SK-N-SH (cell line): ENCODE measurements at regions not wholly inside any gene's neighbourhood (a gene's known extent, or its start where the extent isn't known, plus 50 kb on each side); places are given as distances from the start of the nearest gene placed in this dataset.

ENCODE experiments used
- CTCF ChIA-PET: fragments of 300-600, 350-600 bp; formaldehyde crosslinking; extraction: SDS; loops from one replicate; lab custom pipeline; 2021; lab: Yijun Ruan, JAX
- POLR2A ChIA-PET: fragments of 350-600 bp; sonication (Branson Sonifier 250); formaldehyde crosslinking; extraction: SDS; loops from one replicate; lab custom pipeline; 2020; ENCODE audit warnings: antibody characterized with exemption, inconsistent platforms; lab: Yijun Ruan, JAX
- DNase-seq: peaks from one replicate; pipeline ENCODE4 v3.0.0; 2012
- H2AFZ ChIP-seq: fragments of 200-600 bp; sonication (generic); 2 replicates; pipeline ENCODE4 v1.8.1; 2016; ENCODE audit warnings: antibody characterized with exemption, mild to moderate bottlenecking, low read depth
- H3F3A ChIP-seq: fragments of 200-600 bp; sonication (generic); replicated peaks from 2 replicates; pipeline ENCODE3; 2016; ENCODE audit warnings: antibody characterized with exemption, mild to moderate bottlenecking; ENCODE audit not compliant: insufficient read depth
- H3K27ac ChIP-seq, 2 experiments: fragments of 200-500 bp in 1 of 2; fragments of 200-600 bp in 1 of 2; sonication (Bioruptor generic) in 1 of 2; sonication (generic), shearing (Covaris generic) in 1 of 2; 2 replicates each; pipeline versions ENCODE4 v1.5.1 to v1.6.1; 2014 to 2016; ENCODE audit warnings: low read depth in 2 of 2, inconsistent platforms in 1 of 2, low read length in 1 of 2, mild to moderate bottlenecking in 1 of 2, mixed read lengths in 1 of 2
- H3K27me3 ChIP-seq: fragments of 200-600 bp; sonication (generic), shearing (Covaris generic); 2 replicates; pipeline ENCODE4 v1.6.1; 2016; ENCODE audit warnings: mixed run types; ENCODE audit not compliant: insufficient read depth
- H3K36me3 ChIP-seq, 2 experiments: fragments of 200-500 bp in 1 of 2; fragments of 200-600 bp in 1 of 2; sonication (Bioruptor generic) in 1 of 2; sonication (generic) in 1 of 2; replicated peaks in 1 of 2; 2 replicates each; pipeline versions ENCODE3 to v1.5.1; 2014 to 2016; ENCODE audit warnings: low read length in 1 of 2, mild to moderate bottlenecking in 1 of 2; ENCODE audit not compliant: insufficient read depth in 2 of 2, control insufficient read depth in 1 of 2
- H3K4me1 ChIP-seq, 2 experiments: fragments of 200-500 bp in 1 of 2; fragments of 200-600 bp in 1 of 2; sonication (Bioruptor generic) in 1 of 2; sonication (generic), shearing (Covaris generic) in 1 of 2; 2 replicates each; pipeline versions ENCODE4 v1.5.1 to v1.6.1; 2014 to 2016; ENCODE audit warnings: low read depth in 1 of 2, low read length in 1 of 2, mixed run types in 1 of 2; ENCODE audit not compliant: insufficient read depth in 2 of 2, control insufficient read depth in 1 of 2
- H3K4me2 ChIP-seq: fragments of 200-600 bp; sonication (generic), shearing (Covaris generic); 2 replicates; pipeline ENCODE4 v1.6.1; 2017; ENCODE audit warnings: mixed run types
- H3K4me3 ChIP-seq, 2 experiments: fragments of 200-500 bp in 1 of 2; fragments of 200-600 bp in 1 of 2; sonication (Bioruptor generic) in 1 of 2; sonication (generic), shearing (Covaris generic) in 1 of 2; 2 replicates each; pipeline versions ENCODE4 v1.5.1 to v1.8.1; 2014 to 2016; ENCODE audit warnings: low read depth in 2 of 2, inconsistent platforms in 1 of 2, low read length in 1 of 2, mild to moderate bottlenecking in 1 of 2, mixed read lengths in 1 of 2, moderate library complexity in 1 of 2
- H3K79me2 ChIP-seq: fragments of 200-600 bp; sonication (generic); 2 replicates; pipeline ENCODE4 v1.8.1; 2017; ENCODE audit warnings: mild to moderate bottlenecking; ENCODE audit not compliant: insufficient read depth
- H3K9ac ChIP-seq: fragments of 200-600 bp; sonication (generic); 2 replicates; pipeline ENCODE4 v1.6.1; 2017; ENCODE audit warnings: mixed run types
- H3K9me2 ChIP-seq: fragments of 200-600 bp; sonication (generic); 2 replicates; pipeline ENCODE4 v1.6.1; 2017; ENCODE audit warnings: mixed run types
- H3K9me3 ChIP-seq: fragments of 200-600 bp; sonication (generic); 2 replicates; pipeline ENCODE4 v1.6.1; 2017; ENCODE audit warnings: mixed run types, mild to moderate bottlenecking, moderate library complexity
- H4K20me1 ChIP-seq: fragments of 200-600 bp; sonication (generic); 2 replicates; pipeline ENCODE4 v1.6.1; 2017; ENCODE audit warnings: mild to moderate bottlenecking, mixed run types; ENCODE audit not compliant: insufficient read depth
- ELF1 ChIP-seq: IDR thresholded peaks from 2 replicates; pipeline ENCODE4 v1.4.0; 2012
- EP300 ChIP-seq, 2 experiments: IDR thresholded peaks; 2 replicates each; pipeline versions ENCODE4 v1.4.0 to v1.6.1; 2012; ENCODE audit warnings: borderline replicate concordance in 1 of 2, low read depth in 1 of 2, low read length in 1 of 2
- FOSL2 ChIP-seq: IDR thresholded peaks from 2 replicates; pipeline ENCODE4 v1.4.0; 2012; ENCODE audit warnings: low read depth, mild to moderate bottlenecking, moderate library complexity, borderline replicate concordance
- FOXJ3 ChIP-seq: sonication (generic); formaldehyde crosslinking; IDR thresholded peaks from 2 replicates; pipeline ENCODE4 v1.5.1; 2020; ENCODE audit warnings: mild to moderate bottlenecking, missing genetic modification reagents
- FOXM1 ChIP-seq: IDR thresholded peaks from 2 replicates; pipeline ENCODE4 v1.4.0; 2012; ENCODE audit warnings: low read depth, mild to moderate bottlenecking
- JUND ChIP-seq: IDR thresholded peaks from 2 replicates; pipeline ENCODE4 v1.4.0; 2012
- MEF2A ChIP-seq: IDR thresholded peaks from 2 replicates; pipeline ENCODE4 v1.4.0; 2012; ENCODE audit warnings: low read depth, borderline replicate concordance
- MXI1 ChIP-seq: IDR thresholded peaks from 2 replicates; pipeline ENCODE4 v1.6.1; 2012; ENCODE audit warnings: mild to moderate bottlenecking, low read depth, low read length, improper control_type of control experiment
- NFIC ChIP-seq: IDR thresholded peaks from 2 replicates; pipeline ENCODE4 v1.4.0; 2012; ENCODE audit warnings: borderline replicate concordance
- NRF1 ChIP-seq: IDR thresholded peaks from 2 replicates; pipeline ENCODE4 v1.6.1; 2012; ENCODE audit warnings: low read depth, mild to moderate bottlenecking, low read length
- RAD21 ChIP-seq: IDR thresholded peaks from 2 replicates; pipeline ENCODE4 v1.6.1; 2012; ENCODE audit warnings: mild to moderate bottlenecking, low read length
- RFX5 ChIP-seq: IDR thresholded peaks from 2 replicates; pipeline ENCODE4 v1.6.1; 2012; ENCODE audit warnings: mild to moderate bottlenecking, improper control_type of control experiment, low read length
- SMC3 ChIP-seq: IDR thresholded peaks from 2 replicates; pipeline ENCODE4 v1.6.1; 2012; ENCODE audit warnings: low read depth, low read length, improper control_type of control experiment
- TCF12 ChIP-seq: IDR thresholded peaks from 2 replicates; pipeline ENCODE4 v1.4.0; 2012
- TEAD4 ChIP-seq: IDR thresholded peaks from 2 replicates; pipeline ENCODE4 v1.4.0; 2012; ENCODE audit warnings: mild to moderate bottlenecking, borderline replicate concordance; ENCODE audit not compliant: insufficient read depth
- YY1 ChIP-seq: IDR thresholded peaks from 2 replicates; pipeline ENCODE4 v1.4.0; 2012; ENCODE audit warnings: low read depth, mild to moderate bottlenecking
- WGBS: methylation state at CpG from one replicate; pipeline ENCODE4 v1.1.6; 2017; ENCODE audit warnings: low lambda C conversion rate; 5-methylcytosine and 5-hydroxymethylcytosine counted together
- TF ChIP-seq, protein P1 (sequence below): IDR thresholded peaks from 2 replicates; pipeline ENCODE4 v1.4.0; 2012; ENCODE audit warnings: low read depth, borderline replicate concordance
- TF ChIP-seq, protein P2 (sequence below): IDR thresholded peaks from 2 replicates; pipeline ENCODE4; 2012
- TF ChIP-seq, protein P3 (sequence below): fragments of 150-350 bp; IDR thresholded peaks from 2 replicates; pipeline ENCODE4 v1.6.1; 2017; ENCODE audit warnings: antibody characterized with exemption, low read length, low read depth, borderline replicate concordance
- TF ChIP-seq, protein P4 (sequence below): IDR thresholded peaks from 2 replicates; pipeline ENCODE4 v1.4.0; 2012; ENCODE audit warnings: low read depth
- TF ChIP-seq, protein P5 (sequence below): IDR thresholded peaks from 2 replicates; pipeline ENCODE4 v1.4.0; 2012; ENCODE audit warnings: low read depth, borderline replicate concordance
- TF ChIP-seq, protein P6 (sequence below): fragments of 200-600 bp; sonication (generic); IDR thresholded peaks from 2 replicates; pipeline ENCODE4 v1.6.1; 2017; ENCODE audit warnings: antibody characterized with exemption, mild to moderate bottlenecking, moderate library complexity

DNA sequence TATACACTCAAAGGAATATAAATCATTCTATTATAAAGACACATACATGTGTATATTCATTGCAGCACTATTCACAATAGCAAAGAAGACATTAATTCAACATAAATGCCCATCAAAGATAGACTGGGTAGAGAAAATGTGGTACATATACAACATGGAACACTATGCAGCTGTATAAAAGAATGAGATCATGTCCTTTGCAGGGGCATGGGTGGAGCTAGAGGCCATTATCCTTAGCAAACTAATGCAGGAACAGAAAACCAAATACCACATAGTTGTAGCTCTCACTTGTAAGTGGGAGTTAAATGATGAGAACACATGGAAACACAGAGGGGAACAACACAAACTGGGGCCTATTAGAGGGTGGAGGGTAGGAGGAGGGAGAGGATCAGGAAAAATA is 121.0 kb upstream of the LOC128125822 start:
- Histone ChIP-seq H3K9me3 (no peaks in the 10 kb centered on the region), H3K9me2 (no peaks in the 10 kb centered on the region), H3K4me3 (no peak overlapping the region), H2AFZ (no peak overlapping the region), H4K20me1 (no peaks in the 10 kb centered on the region), H3K79me2 (no peaks in the 10 kb centered on the region), H3K36me3 (no peaks in the 10 kb centered on the region), H3K4me1 (no peaks in the 10 kb centered on the region), H3F3A (no peaks in the 10 kb centered on the region), H3K27me3 (no peaks in the 10 kb centered on the region), H3K4me2 (no peak overlapping the region), H3K27ac (no peak overlapping the region), H3K9ac (no peak overlapping the region)
- CTCF ChIA-PET, result interaction anchor here (1.0 kb wide), 1 partner anchor 313 kb away, joined by 5 read pairs; no protein-coding TSS in a partner anchor
- no peak for DNase-seq
- POLR2A ChIA-PET, result no interaction called here
- TF ChIP-seq FOXJ3 (CRISPR knock-in tag) (no peak), NRF1 (no peak), JUND (no peak), YY1 (no peak), SMC3 (no peak), RAD21 (no peak), MXI1 (no peak), RFX5 (no peak), FOXM1 (no peak), MEF2A (no peak), NFIC (no peak), FOSL2 (no peak), EP300 (IDR thresholded peaks at IDR 0.05; ENCODE audit: borderline replicate concordance in 1 of 2, low read depth in 1 of 2, low read length in 1 of 2) (no peak)
- TF ChIP-seq, protein P1, sequence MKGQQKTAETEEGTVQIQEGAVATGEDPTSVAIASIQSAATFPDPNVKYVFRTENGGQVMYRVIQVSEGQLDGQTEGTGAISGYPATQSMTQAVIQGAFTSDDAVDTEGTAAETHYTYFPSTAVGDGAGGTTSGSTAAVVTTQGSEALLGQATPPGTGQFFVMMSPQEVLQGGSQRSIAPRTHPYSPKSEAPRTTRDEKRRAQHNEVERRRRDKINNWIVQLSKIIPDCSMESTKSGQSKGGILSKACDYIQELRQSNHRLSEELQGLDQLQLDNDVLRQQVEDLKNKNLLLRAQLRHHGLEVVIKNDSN, result no peak
- TF ChIP-seq, protein P2, sequence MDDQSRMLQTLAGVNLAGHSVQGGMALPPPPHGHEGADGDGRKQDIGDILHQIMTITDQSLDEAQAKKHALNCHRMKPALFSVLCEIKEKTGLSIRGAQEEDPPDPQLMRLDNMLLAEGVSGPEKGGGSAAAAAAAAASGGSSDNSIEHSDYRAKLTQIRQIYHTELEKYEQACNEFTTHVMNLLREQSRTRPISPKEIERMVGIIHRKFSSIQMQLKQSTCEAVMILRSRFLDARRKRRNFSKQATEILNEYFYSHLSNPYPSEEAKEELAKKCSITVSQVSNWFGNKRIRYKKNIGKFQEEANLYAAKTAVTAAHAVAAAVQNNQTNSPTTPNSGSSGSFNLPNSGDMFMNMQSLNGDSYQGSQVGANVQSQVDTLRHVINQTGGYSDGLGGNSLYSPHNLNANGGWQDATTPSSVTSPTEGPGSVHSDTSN, result no peak
- TF ChIP-seq, protein P3, sequence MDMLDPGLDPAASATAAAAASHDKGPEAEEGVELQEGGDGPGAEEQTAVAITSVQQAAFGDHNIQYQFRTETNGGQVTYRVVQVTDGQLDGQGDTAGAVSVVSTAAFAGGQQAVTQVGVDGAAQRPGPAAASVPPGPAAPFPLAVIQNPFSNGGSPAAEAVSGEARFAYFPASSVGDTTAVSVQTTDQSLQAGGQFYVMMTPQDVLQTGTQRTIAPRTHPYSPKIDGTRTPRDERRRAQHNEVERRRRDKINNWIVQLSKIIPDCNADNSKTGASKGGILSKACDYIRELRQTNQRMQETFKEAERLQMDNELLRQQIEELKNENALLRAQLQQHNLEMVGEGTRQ, result no peak
- TF ChIP-seq, protein P4, sequence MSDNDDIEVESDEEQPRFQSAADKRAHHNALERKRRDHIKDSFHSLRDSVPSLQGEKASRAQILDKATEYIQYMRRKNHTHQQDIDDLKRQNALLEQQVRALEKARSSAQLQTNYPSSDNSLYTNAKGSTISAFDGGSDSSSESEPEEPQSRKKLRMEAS, result no peak

DNA sequence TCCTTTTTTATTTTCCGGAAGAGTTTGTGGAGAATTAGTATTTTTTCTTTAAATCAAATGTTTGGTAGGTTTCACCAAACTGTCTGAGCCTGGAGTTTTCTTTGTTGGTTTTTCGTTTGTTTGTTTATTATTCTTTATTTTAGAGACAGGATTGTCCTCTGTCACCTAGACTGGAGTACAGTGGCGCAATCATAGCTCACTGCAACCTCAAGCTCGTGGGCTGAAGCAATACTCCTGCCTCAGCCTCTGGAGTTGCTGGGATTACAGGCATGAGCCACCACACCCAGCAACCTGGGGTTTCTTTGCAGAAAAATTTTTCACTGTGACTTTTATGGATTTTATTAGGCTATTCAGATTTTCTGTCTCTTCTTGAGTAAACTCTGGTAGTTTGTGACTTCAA is 120.2 kb upstream of the LOC128125822 start:
- H3K9me3 ChIP-seq, result no peaks in the 10 kb centered on the region
- H3K79me2 ChIP-seq, result no peaks in the 10 kb centered on the region
- no peak overlapping the region for H3K27ac ChIP-seq
- no peaks in the 10 kb centered on the region for H3K4me1 ChIP-seq
- no peak for DNase-seq
- H3K27me3 ChIP-seq, result no peaks in the 10 kb centered on the region
- CTCF ChIA-PET, result interaction anchor here (0.6 kb wide), 1 partner anchor 704 kb away, joined by 3 read pairs; no protein-coding TSS in a partner anchor
- 27% methylated on average over 4 of the region's 4 CpGs for WGBS
- POLR2A ChIA-PET, result no interaction called here
- H3K9me2 ChIP-seq, result no peaks in the 10 kb centered on the region
- H4K20me1 ChIP-seq, result no peaks in the 10 kb centered on the region
- no peaks in the 10 kb centered on the region for H3F3A ChIP-seq
- H3K4me2 ChIP-seq, result no peak overlapping the region
- H3K9ac ChIP-seq, result no peak overlapping the region
- no peak overlapping the region for H3K4me3 ChIP-seq
- no peaks in the 10 kb centered on the region for H3K36me3 ChIP-seq
- no peak overlapping the region for H2AFZ ChIP-seq
- TF ChIP-seq ELF1 (no peak), TEAD4 (no peak), TCF12 (no peak), YY1 (no peak), JUND (no peak), FOSL2 (no peak), SMC3 (no peak)
- TF ChIP-seq, protein P5, sequence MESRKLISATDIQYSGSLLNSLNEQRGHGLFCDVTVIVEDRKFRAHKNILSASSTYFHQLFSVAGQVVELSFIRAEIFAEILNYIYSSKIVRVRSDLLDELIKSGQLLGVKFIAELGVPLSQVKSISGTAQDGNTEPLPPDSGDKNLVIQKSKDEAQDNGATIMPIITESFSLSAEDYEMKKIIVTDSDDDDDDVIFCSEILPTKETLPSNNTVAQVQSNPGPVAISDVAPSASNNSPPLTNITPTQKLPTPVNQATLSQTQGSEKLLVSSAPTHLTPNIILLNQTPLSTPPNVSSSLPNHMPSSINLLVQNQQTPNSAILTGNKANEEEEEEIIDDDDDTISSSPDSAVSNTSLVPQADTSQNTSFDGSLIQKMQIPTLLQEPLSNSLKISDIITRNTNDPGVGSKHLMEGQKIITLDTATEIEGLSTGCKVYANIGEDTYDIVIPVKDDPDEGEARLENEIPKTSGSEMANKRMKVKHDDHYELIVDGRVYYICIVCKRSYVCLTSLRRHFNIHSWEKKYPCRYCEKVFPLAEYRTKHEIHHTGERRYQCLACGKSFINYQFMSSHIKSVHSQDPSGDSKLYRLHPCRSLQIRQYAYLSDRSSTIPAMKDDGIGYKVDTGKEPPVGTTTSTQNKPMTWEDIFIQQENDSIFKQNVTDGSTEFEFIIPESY, result no peak
- TF ChIP-seq, protein P2, result no peak
- TF ChIP-seq, protein P4, result no peak
- TF ChIP-seq, protein P6, sequence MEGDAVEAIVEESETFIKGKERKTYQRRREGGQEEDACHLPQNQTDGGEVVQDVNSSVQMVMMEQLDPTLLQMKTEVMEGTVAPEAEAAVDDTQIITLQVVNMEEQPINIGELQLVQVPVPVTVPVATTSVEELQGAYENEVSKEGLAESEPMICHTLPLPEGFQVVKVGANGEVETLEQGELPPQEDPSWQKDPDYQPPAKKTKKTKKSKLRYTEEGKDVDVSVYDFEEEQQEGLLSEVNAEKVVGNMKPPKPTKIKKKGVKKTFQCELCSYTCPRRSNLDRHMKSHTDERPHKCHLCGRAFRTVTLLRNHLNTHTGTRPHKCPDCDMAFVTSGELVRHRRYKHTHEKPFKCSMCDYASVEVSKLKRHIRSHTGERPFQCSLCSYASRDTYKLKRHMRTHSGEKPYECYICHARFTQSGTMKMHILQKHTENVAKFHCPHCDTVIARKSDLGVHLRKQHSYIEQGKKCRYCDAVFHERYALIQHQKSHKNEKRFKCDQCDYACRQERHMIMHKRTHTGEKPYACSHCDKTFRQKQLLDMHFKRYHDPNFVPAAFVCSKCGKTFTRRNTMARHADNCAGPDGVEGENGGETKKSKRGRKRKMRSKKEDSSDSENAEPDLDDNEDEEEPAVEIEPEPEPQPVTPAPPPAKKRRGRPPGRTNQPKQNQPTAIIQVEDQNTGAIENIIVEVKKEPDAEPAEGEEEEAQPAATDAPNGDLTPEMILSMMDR, result no peak
